Breast epithelium (tissue), 3 donors: ENCODE measurements at regions not wholly inside any gene's neighbourhood (a gene's known extent, or its start where the extent isn't known, plus 50 kb on each side); places are given as distances from the start of the nearest gene placed in this dataset.

Experiments
- POLR2A ChIP-seq: fragments of 450-650 bp; IDR thresholded peaks from one replicate; pipeline ENCODE4 v1.6.1; 2016; ENCODE audit warnings: antibody characterized with exemption, mild to moderate bottlenecking, moderate library complexity
- TF ChIP-seq, protein P1 (sequence below), 3 donors: fragments of 450-650 bp; IDR thresholded peaks; one replicate each; pipeline ENCODE4 v1.5.1; 2016 to 2017; ENCODE audit warnings: antibody characterized with exemption in 3 of 3, mild to moderate bottlenecking in 3 of 3, moderate library complexity in 3 of 3

DNA sequence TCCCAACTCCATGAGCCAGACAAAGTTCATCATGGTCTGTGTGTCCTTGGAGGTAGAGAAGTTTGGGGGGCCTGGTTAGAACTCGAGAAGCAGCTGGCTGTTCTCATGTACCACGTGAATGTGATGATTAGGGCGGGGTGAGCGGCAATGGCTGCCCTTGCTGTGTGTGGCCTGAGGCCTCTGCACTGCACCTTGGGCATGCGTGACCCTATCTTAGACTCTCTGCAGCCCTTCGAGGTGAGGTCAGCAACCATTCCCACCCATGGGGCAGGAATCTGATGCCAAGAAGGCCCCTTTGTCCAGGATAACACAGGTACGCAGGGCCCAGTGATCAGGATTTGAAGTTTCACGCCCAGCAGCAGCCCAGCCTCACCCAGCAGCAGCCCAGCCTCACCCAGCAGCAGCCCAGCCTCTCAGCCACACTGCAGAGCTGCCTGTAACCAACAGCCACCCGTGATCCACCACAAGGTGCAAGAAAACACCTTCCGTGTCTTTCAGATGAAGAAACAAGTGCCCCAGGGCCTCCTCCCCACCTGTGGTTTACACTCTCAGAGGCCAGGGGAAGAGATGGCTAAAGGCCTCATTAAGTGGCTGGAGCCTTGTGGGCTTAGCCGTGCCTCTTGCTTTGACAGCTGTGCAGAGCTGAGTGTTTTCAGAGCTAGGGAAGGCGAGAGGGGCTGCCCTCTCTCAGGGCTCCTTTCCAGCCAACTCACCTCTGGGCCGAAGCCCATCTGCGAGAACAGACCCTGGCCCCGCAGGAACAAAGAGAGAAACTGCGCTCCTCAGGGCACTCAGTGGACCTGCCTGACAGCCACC is 195.2 kb upstream of the CDH4 start:
- TF ChIP-seq POLR2A, result no peak
- TF ChIP-seq, protein P1, sequence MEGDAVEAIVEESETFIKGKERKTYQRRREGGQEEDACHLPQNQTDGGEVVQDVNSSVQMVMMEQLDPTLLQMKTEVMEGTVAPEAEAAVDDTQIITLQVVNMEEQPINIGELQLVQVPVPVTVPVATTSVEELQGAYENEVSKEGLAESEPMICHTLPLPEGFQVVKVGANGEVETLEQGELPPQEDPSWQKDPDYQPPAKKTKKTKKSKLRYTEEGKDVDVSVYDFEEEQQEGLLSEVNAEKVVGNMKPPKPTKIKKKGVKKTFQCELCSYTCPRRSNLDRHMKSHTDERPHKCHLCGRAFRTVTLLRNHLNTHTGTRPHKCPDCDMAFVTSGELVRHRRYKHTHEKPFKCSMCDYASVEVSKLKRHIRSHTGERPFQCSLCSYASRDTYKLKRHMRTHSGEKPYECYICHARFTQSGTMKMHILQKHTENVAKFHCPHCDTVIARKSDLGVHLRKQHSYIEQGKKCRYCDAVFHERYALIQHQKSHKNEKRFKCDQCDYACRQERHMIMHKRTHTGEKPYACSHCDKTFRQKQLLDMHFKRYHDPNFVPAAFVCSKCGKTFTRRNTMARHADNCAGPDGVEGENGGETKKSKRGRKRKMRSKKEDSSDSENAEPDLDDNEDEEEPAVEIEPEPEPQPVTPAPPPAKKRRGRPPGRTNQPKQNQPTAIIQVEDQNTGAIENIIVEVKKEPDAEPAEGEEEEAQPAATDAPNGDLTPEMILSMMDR (IDR thresholded peaks at IDR 0.05), result no peak
